H9 (cell line): ENCODE measurements at regions not wholly inside any gene's neighbourhood (a gene's known extent, or its start where the extent isn't known, plus 50 kb on each side); places are given as distances from the start of the nearest gene placed in this dataset.

ENCODE experiments used
- DNase-seq: peaks from one replicate; pipeline ENCODE4 v3.0.0-alpha.2; 2017
- H2AFZ ChIP-seq: one replicate; pipeline ENCODE4 v1.6.1; 2013; ENCODE audit warnings: mild to moderate bottlenecking, low read length, control low read depth, moderate library complexity
- H2AK5ac ChIP-seq: 2 replicates; pipeline ENCODE4 v1.6.1; 2013; ENCODE audit warnings: low read length, control low read depth, mixed read lengths; ENCODE audit not compliant: insufficient read length
- H2BK120ac ChIP-seq: one replicate; pipeline ENCODE4 v1.6.1; 2013; ENCODE audit warnings: low read depth, mild to moderate bottlenecking, low read length, control low read depth, inconsistent platforms; ENCODE audit not compliant: poor library complexity, severe bottlenecking
- H2BK12ac ChIP-seq: 2 replicates; pipeline ENCODE4 v1.6.1; 2013; ENCODE audit warnings: low read length, control low read depth, mixed read lengths, low read depth; ENCODE audit not compliant: insufficient read length
- H2BK15ac ChIP-seq: 2 replicates; pipeline ENCODE4 v1.6.1; 2013; ENCODE audit warnings: low read depth, low read length, control low read depth
- H2BK20ac ChIP-seq: one replicate; pipeline ENCODE4 v1.6.1; 2013; ENCODE audit warnings: low read depth, mild to moderate bottlenecking, low read length, control low read depth, inconsistent platforms; ENCODE audit not compliant: poor library complexity, severe bottlenecking
- H2BK5ac ChIP-seq: 2 replicates; pipeline ENCODE4 v1.6.1; 2013; ENCODE audit warnings: low read length, control low read depth, mixed read lengths; ENCODE audit not compliant: insufficient read length
- H3K14ac ChIP-seq: 2 replicates; pipeline ENCODE4 v1.6.1; 2013; ENCODE audit warnings: low read length, control low read depth; ENCODE audit not compliant: insufficient read depth
- H3K18ac ChIP-seq: 2 replicates; pipeline ENCODE4 v1.6.1; 2013; ENCODE audit warnings: low read depth, mild to moderate bottlenecking, mixed read lengths, low read length, control low read depth; ENCODE audit not compliant: insufficient read length
- H3K23ac ChIP-seq: 2 replicates; pipeline ENCODE4 v1.6.1; 2013; ENCODE audit warnings: low read length, control low read depth, mixed read lengths, low read depth; ENCODE audit not compliant: insufficient read length
- H3K23me2 ChIP-seq: 2 replicates; pipeline ENCODE4 v1.6.1; 2013; ENCODE audit warnings: low read depth, mild to moderate bottlenecking, mixed read lengths, low read length, control low read depth; ENCODE audit not compliant: insufficient read length, poor library complexity, severe bottlenecking
- H3K27ac ChIP-seq: 2 replicates; pipeline ENCODE4 v1.5.1; 2013; ENCODE audit warnings: low read length, control low read depth, mixed read lengths, low read depth; ENCODE audit not compliant: insufficient read length
- H3K27me3 ChIP-seq: 2 replicates; pipeline ENCODE4 v1.6.1; 2013; ENCODE audit warnings: low read length, control low read depth, inconsistent platforms; ENCODE audit not compliant: insufficient read depth
- H3K4ac ChIP-seq: 2 replicates; pipeline ENCODE4 v1.6.1; 2013; ENCODE audit warnings: low read depth, mild to moderate bottlenecking, control low read depth, inconsistent platforms, low read length, moderate library complexity
- H3K4me1 ChIP-seq: 2 replicates; pipeline ENCODE4 v1.6.1; 2013; ENCODE audit warnings: low read length, control low read depth, inconsistent platforms; ENCODE audit not compliant: insufficient read depth
- H3K4me2 ChIP-seq: 2 replicates; pipeline ENCODE4 v1.6.1; 2013; ENCODE audit warnings: low read length, control low read depth, mixed read lengths; ENCODE audit not compliant: insufficient read length, insufficient read depth
- H3K56ac ChIP-seq: 2 replicates; pipeline ENCODE4 v1.6.1; 2013; ENCODE audit warnings: low read depth, mild to moderate bottlenecking, mixed read lengths, low read length, control low read depth; ENCODE audit not compliant: insufficient read length
- H3K79me1 ChIP-seq: 2 replicates; pipeline ENCODE4 v1.6.1; 2013; ENCODE audit warnings: low read depth, mild to moderate bottlenecking, moderate library complexity, low read length, control low read depth, inconsistent platforms; ENCODE audit not compliant: insufficient read depth, poor library complexity, severe bottlenecking
- H3K79me2 ChIP-seq: 2 replicates; pipeline ENCODE4 v1.6.1; 2013; ENCODE audit warnings: low read length, control low read depth, inconsistent platforms; ENCODE audit not compliant: insufficient read depth
- H3K9ac ChIP-seq: 2 replicates; pipeline ENCODE4 v1.6.1; 2013; ENCODE audit warnings: low read length, control low read depth, mixed read lengths; ENCODE audit not compliant: insufficient read length; ENCODE audit errors: extremely low read depth
- H3K9me3 ChIP-seq: one replicate; pipeline ENCODE4 v1.6.1; 2013; ENCODE audit warnings: low read depth, low read length, inconsistent platforms; ENCODE audit not compliant: control insufficient read depth
- H3T11ph ChIP-seq: one replicate; pipeline ENCODE4 v1.6.1; 2013; ENCODE audit warnings: mild to moderate bottlenecking, low read length, control low read depth, inconsistent platforms
- H4K20me1 ChIP-seq: one replicate; pipeline ENCODE4 v1.6.1; 2013; ENCODE audit not compliant: control insufficient read depth, insufficient read length, insufficient read depth
- H4K5ac ChIP-seq: 2 replicates; pipeline ENCODE4 v1.6.1; 2013; ENCODE audit warnings: low read depth, mild to moderate bottlenecking, mixed read lengths, low read length, control low read depth; ENCODE audit not compliant: insufficient read length
- H4K8ac ChIP-seq: replicated peaks from 2 replicates; pipeline ENCODE4 v1.6.1; 2013; ENCODE audit warnings: low read length, control low read depth, mixed read lengths, low read depth; ENCODE audit not compliant: insufficient read length
- H4K91ac ChIP-seq: 2 replicates; pipeline ENCODE4 v1.6.1; 2013; ENCODE audit warnings: low read depth, mild to moderate bottlenecking, moderate library complexity, mixed read lengths, low read length, control low read depth; ENCODE audit not compliant: insufficient read length
- H3K27ac Mint-ChIP-seq, 3 experiments: 2 replicates in 2 of 3; 3 replicates in 1 of 3; pipeline ENCODE4 v1.8.0; 2020 to 2021; ENCODE audit warnings: mixed read lengths in 3 of 3, mild to moderate bottlenecking in 1 of 3, moderate library complexity in 1 of 3
- H3K27me3 Mint-ChIP-seq: 2 replicates; pipeline ENCODE4 v1.8.0; 2021; ENCODE audit warnings: low read depth, mild to moderate bottlenecking, moderate library complexity, mixed read lengths
- H3K36me3 Mint-ChIP-seq, 3 experiments: 2 replicates in 2 of 3; 3 replicates in 1 of 3; pipeline ENCODE4 v1.8.0; 2020 to 2021; ENCODE audit warnings: low read depth in 3 of 3, mixed read lengths in 3 of 3; ENCODE audit not compliant: insufficient read depth in 1 of 3
- H3K4me1 Mint-ChIP-seq, 2 experiments: 2 replicates each; pipeline ENCODE4 v1.8.0; 2020; ENCODE audit warnings: mixed read lengths in 2 of 2
- H3K4me3 Mint-ChIP-seq, 2 experiments: 2 replicates in 1 of 2; 3 replicates in 1 of 2; pipeline ENCODE4 v1.8.0; 2020 to 2021; ENCODE audit warnings: mild to moderate bottlenecking in 2 of 2, mixed read lengths in 2 of 2, moderate library complexity in 1 of 2
- H3K9me3 Mint-ChIP-seq, 2 experiments: 2 replicates in 1 of 2; 3 replicates in 1 of 2; pipeline ENCODE4 v1.8.0; 2020; ENCODE audit warnings: mild to moderate bottlenecking in 2 of 2, mixed read lengths in 2 of 2, moderate library complexity in 1 of 2
- WGBS: extraction: QIAGEN DNeasy Blood & Tissue Kit; methylation state at CpG from one replicate; pipeline ENCODE4 v1.1.7; 2013; ENCODE audit warnings: missing lambda C conversion rate, low lambda C conversion rate, mixed read lengths; ENCODE audit not compliant: insufficient read length; ENCODE audit errors: extremely low coverage; 5-methylcytosine and 5-hydroxymethylcytosine counted together
- TF ChIP-seq, protein P1 (sequence below): fragments of 200-600 bp; sonication (generic); conservative IDR thresholded peaks from 3 replicates; pipeline ENCODE4 v1.8.0; 2021; ENCODE audit warnings: antibody characterized with exemption, mild to moderate bottlenecking

DNA sequence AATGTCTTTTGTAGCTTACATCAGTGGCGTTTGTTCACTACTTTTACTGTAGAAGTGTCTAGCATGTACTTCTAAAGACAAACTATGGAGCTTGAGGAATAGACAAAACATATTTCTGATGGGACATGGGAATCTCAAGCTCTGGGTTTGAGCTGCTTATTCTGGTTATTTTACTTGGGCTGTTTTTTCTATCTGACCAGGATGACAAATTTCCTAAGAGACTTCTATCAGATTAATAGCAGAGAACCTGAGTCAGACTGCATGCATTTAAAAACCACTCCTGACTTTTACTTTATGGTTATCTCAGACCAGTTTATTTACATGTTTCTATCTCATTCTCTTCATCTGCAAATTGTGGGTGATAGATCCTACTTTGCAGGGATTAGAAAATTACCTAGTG, 1282.3 kb upstream of the GJE1 start:
- Histone ChIP-seq H3K56ac (no peak overlapping the region), H4K20me1 (no peaks in the 10 kb centered on the region), H3K4me1 (no peaks in the 10 kb centered on the region), H2AK5ac (no peak overlapping the region), H2BK15ac (no peak overlapping the region), H3K4me2 (no peak overlapping the region), H3K4ac (no peak overlapping the region), H4K8ac (no peak overlapping the region), H2BK12ac (no peak overlapping the region), H3K23me2 (no peaks in the 10 kb centered on the region), H3K9me3 (no peaks in the 10 kb centered on the region), H3K79me1 (no peaks in the 10 kb centered on the region), H3T11ph (no peak overlapping the region), H3K23ac (no peak overlapping the region), H3K18ac (no peak overlapping the region), H3K27me3 (no peaks in the 10 kb centered on the region), H2BK20ac (no peak overlapping the region), H4K5ac (no peak overlapping the region), H3K79me2 (no peaks in the 10 kb centered on the region), H4K91ac (no peak overlapping the region), H2BK120ac (no peak overlapping the region), H2AFZ (no peak overlapping the region), H3K27ac (no peak overlapping the region), H3K9ac (no peak overlapping the region), H2BK5ac (no peak overlapping the region), H3K14ac (no peak overlapping the region)
- no peak overlapping the region for H3K27ac Mint-ChIP-seq
- DNase-seq, result no peak
- WGBS, result no CpG with 5 or more reads among the region's 1 CpG
- H3K36me3 Mint-ChIP-seq, result no peaks in the 10 kb centered on the region
- no peaks in the 10 kb centered on the region for H3K4me1 Mint-ChIP-seq
- TF ChIP-seq, protein P1, sequence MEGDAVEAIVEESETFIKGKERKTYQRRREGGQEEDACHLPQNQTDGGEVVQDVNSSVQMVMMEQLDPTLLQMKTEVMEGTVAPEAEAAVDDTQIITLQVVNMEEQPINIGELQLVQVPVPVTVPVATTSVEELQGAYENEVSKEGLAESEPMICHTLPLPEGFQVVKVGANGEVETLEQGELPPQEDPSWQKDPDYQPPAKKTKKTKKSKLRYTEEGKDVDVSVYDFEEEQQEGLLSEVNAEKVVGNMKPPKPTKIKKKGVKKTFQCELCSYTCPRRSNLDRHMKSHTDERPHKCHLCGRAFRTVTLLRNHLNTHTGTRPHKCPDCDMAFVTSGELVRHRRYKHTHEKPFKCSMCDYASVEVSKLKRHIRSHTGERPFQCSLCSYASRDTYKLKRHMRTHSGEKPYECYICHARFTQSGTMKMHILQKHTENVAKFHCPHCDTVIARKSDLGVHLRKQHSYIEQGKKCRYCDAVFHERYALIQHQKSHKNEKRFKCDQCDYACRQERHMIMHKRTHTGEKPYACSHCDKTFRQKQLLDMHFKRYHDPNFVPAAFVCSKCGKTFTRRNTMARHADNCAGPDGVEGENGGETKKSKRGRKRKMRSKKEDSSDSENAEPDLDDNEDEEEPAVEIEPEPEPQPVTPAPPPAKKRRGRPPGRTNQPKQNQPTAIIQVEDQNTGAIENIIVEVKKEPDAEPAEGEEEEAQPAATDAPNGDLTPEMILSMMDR, result no peak
- H3K27me3 Mint-ChIP-seq, result no peaks in the 10 kb centered on the region
- no peak overlapping the region for H3K4me3 Mint-ChIP-seq
- no peaks in the 10 kb centered on the region for H3K9me3 Mint-ChIP-seq
